ENCODE measurements at regions not wholly inside any gene's neighbourhood (a gene's known extent, or its start where the extent isn't known, plus 50 kb on each side); places are given as distances from the start of the nearest gene placed in this dataset.
"Not testable (repeated sequence)": the region's sequence is repeated elsewhere in the genome, so short reads cannot be mapped to it uniquely, and the experiment has no call there.

- Histone ChIP-seq H3K27ac (no peak overlapping the region), H3K27me3 (no peaks in the 10 kb centered on the region), H3K9me3 (replicated peaks) (no peaks in the 10 kb centered on the region), H3K4me1 (no peaks in the 10 kb centered on the region), H3K36me3 (no peaks in the 10 kb centered on the region), H3K4me3 (no peak overlapping the region)
- no peak for DNase-seq
Observed at GRCh38 chr12:40431169-40431568, 206.4 kb downstream of the LRRK2 start.

GRCh38 chr12:40435251-40435650, 210.5 kb downstream of the LRRK2 start:
- no peak for DNase-seq
- Histone ChIP-seq H3K9me3 (replicated peaks) (no peaks in the 10 kb centered on the region), H3K36me3 (no peaks in the 10 kb centered on the region), H3K4me3 (no peak overlapping the region), H3K27me3 (no peaks in the 10 kb centered on the region), H3K27ac (no peak overlapping the region), H3K4me1 (no peaks in the 10 kb centered on the region)

GRCh38 chr12:40435951-40436350, 211.2 kb downstream of the LRRK2 start:
- H3K27me3 ChIP-seq = no peaks in the 10 kb centered on the region
- no peak overlapping the region for H3K27ac ChIP-seq
- no peaks in the 10 kb centered on the region for H3K36me3 ChIP-seq
- no peaks in the 10 kb centered on the region for H3K4me1 ChIP-seq
- DNase-seq = no peak
- H3K9me3 ChIP-seq (replicated peaks) = no peaks in the 10 kb centered on the region
- no peak overlapping the region for H3K4me3 ChIP-seq

GRCh38 chr12:40436564-40436963, 211.8 kb downstream of the LRRK2 start:
- H3K36me3 ChIP-seq = no peaks in the 10 kb centered on the region
- no peaks in the 10 kb centered on the region for H3K4me1 ChIP-seq
- H3K9me3 ChIP-seq (replicated peaks) = no peaks in the 10 kb centered on the region
- no peak overlapping the region for H3K27ac ChIP-seq
- no peak overlapping the region for H3K4me3 ChIP-seq
- DNase-seq = no peak
- H3K27me3 ChIP-seq = no peaks in the 10 kb centered on the region

GRCh38 chr12:40439771-40440492, 215.1 kb downstream of the LRRK2 start:
- Histone ChIP-seq H3K4me1 (no peaks in the 10 kb centered on the region), H3K27me3 (no peaks in the 10 kb centered on the region), H3K27ac (no peak overlapping the region), H3K9me3 (replicated peaks) (no peaks in the 10 kb centered on the region), H3K4me3 (no peak overlapping the region), H3K36me3 (no peaks in the 10 kb centered on the region)
- DNase-seq = no peak

- Histone ChIP-seq H3K9me3 (replicated peaks) (no peaks in the 10 kb centered on the region), H3K4me3 (no peak overlapping the region), H3K4me1 (no peaks in the 10 kb centered on the region), H3K27ac (no peak overlapping the region), H3K27me3 (no peaks in the 10 kb centered on the region), H3K36me3 (no peaks in the 10 kb centered on the region)
- DNase-seq = peak in 1 of 2 experiments; percentile 33
Observed at GRCh38 chr12:40444174-40444573, 219.4 kb downstream of the LRRK2 start.

- H3K4me3 ChIP-seq = no peak overlapping the region
- no peaks in the 10 kb centered on the region for H3K27me3 ChIP-seq
- no peaks in the 10 kb centered on the region for H3K9me3 ChIP-seq (replicated peaks)
- no peak overlapping the region for H3K27ac ChIP-seq
- H3K36me3 ChIP-seq = no peaks in the 10 kb centered on the region
- no peaks in the 10 kb centered on the region for H3K4me1 ChIP-seq
- peak in 1 of 2 experiments; percentile 60 for DNase-seq
Observed at GRCh38 chr12:40446385-40446784, 221.6 kb downstream of the LRRK2 start.

GRCh38 chr12:40448523-40448922, 223.7 kb downstream of the LRRK2 start:
- not testable (repeated sequence) for H3K9me3 ChIP-seq (replicated peaks); H3K4me3 ChIP-seq; DNase-seq; H3K4me1 ChIP-seq; H3K27me3 ChIP-seq; H3K27ac ChIP-seq; H3K36me3 ChIP-seq

- H3K4me3 ChIP-seq = no peak overlapping the region
- H3K27me3 ChIP-seq = peaks cover 4% of the 10 kb centered on the region; the same call in 1 of the 2 replicates
- no peaks in the 10 kb centered on the region for H3K9me3 ChIP-seq (replicated peaks)
- no peak for DNase-seq
- no peaks in the 10 kb centered on the region for H3K36me3 ChIP-seq
- H3K27ac ChIP-seq = no peak overlapping the region
- H3K4me1 ChIP-seq = no peaks in the 10 kb centered on the region
Observed at GRCh38 chr12:40451661-40452060, 226.9 kb downstream of the LRRK2 start.

GRCh38 chr12:40464121-40464520, 228.1 kb upstream of the CNTN1 start:
- Histone ChIP-seq H3K4me1 (no peaks in the 10 kb centered on the region), H3K27ac (no peak overlapping the region), H3K4me3 (no peak overlapping the region), H3K27me3 (no peaks in the 10 kb centered on the region; the same call in 1 of the 2 replicates), H3K36me3 (no peaks in the 10 kb centered on the region), H3K9me3 (replicated peaks) (no peaks in the 10 kb centered on the region)
- no peak for DNase-seq

- Histone ChIP-seq H3K27ac (no peak overlapping the region), H3K36me3 (no peaks in the 10 kb centered on the region), H3K9me3 (replicated peaks) (no peaks in the 10 kb centered on the region), H3K27me3 (no peaks in the 10 kb centered on the region), H3K4me1 (no peaks in the 10 kb centered on the region), H3K4me3 (no peak overlapping the region)
- DNase-seq = peak; percentile 49 to 67
Observed at GRCh38 chr12:40469736-40470135, 222.5 kb upstream of the CNTN1 start.

GRCh38 chr12:40473962-40474361, 218.3 kb upstream of the CNTN1 start:
- Histone ChIP-seq H3K9me3 (replicated peaks) (no peaks in the 10 kb centered on the region), H3K36me3 (no peaks in the 10 kb centered on the region), H3K4me1 (no peaks in the 10 kb centered on the region), H3K27ac (no peak overlapping the region), H3K27me3 (no peaks in the 10 kb centered on the region), H3K4me3 (no peak overlapping the region)
- DNase-seq = no peak

- Histone ChIP-seq H3K36me3 (no peaks in the 10 kb centered on the region), H3K4me3 (no peak overlapping the region), H3K27ac (no peak overlapping the region), H3K9me3 (replicated peaks) (peaks cover 5% of the 10 kb centered on the region; the same call in 1 of the 2 replicates), H3K27me3 (no peaks in the 10 kb centered on the region), H3K4me1 (no peaks in the 10 kb centered on the region)
- no peak for DNase-seq
Observed at GRCh38 chr12:40474630-40475029, 217.6 kb upstream of the CNTN1 start.

- H3K36me3 ChIP-seq = no peaks in the 10 kb centered on the region
- H3K9me3 ChIP-seq (replicated peaks) = no peaks in the 10 kb centered on the region
- H3K4me1 ChIP-seq = no peaks in the 10 kb centered on the region
- DNase-seq = no peak
- no peak overlapping the region for H3K4me3 ChIP-seq
- H3K27me3 ChIP-seq = no peaks in the 10 kb centered on the region; the same call in 1 of the 2 replicates
- H3K27ac ChIP-seq = no peak overlapping the region
Observed at GRCh38 chr12:40499856-40500255, 192.4 kb upstream of the CNTN1 start.

- Histone ChIP-seq H3K9me3 (replicated peaks) (no peaks in the 10 kb centered on the region), H3K36me3 (no peaks in the 10 kb centered on the region), H3K27me3 (no peaks in the 10 kb centered on the region; the same call in 1 of the 2 replicates), H3K4me1 (no peaks in the 10 kb centered on the region), H3K27ac (no peak overlapping the region), H3K4me3 (no peak overlapping the region)
- DNase-seq = no peak
Observed at GRCh38 chr12:40502322-40502721, 189.9 kb upstream of the CNTN1 start.

GRCh38 chr12:40505327-40505726, 186.9 kb upstream of the CNTN1 start:
- H3K9me3 ChIP-seq (replicated peaks) = no peaks in the 10 kb centered on the region
- H3K4me3 ChIP-seq = no peak overlapping the region
- H3K4me1 ChIP-seq = no peaks in the 10 kb centered on the region
- H3K27ac ChIP-seq = no peak overlapping the region
- no peaks in the 10 kb centered on the region; the same call in 1 of the 2 replicates for H3K27me3 ChIP-seq
- no peak for DNase-seq
- H3K36me3 ChIP-seq = no peaks in the 10 kb centered on the region
